Stimulated activated CD4-positive, alpha-beta T cell treated with anti-CD3 and anti-CD28 coated beads, Interleukin-1b, Interleukin-23, amount 100 ng/mL, for 4 hours (primary cell): ENCODE measurements at regions not wholly inside any gene's neighbourhood (a gene's known extent, or its start where the extent isn't known, plus 50 kb on each side); places are given as distances from the start of the nearest gene placed in this dataset.
"Not testable (repeated sequence)": the region's sequence is repeated elsewhere in the genome, so short reads cannot be mapped to it uniquely, and the experiment has no call there.

Source experiments
- DNase-seq, 2 donors: peaks; one replicate each; pipeline ENCODE4 v3.0.0-alpha.2; 2020; ENCODE audit warnings: low read depth in 2 of 2

DNA sequence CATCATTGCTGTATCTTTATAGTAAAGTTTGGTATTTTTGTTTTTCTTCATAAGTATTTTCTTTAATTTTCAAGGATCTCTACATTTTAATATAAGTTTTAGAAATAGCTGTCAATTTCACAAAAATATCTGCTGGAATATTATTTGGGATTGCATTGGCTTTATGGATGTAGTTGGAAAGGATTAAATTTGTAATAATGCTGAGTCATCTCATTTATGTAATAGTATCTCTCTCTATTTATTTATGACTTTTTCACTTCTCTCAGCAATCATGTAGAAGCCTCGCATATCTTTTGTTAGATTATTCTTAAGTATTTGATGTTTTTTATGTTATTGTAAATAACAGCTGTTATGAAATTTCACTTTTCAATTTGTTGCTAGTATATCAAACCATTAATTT lies 223.1 kb upstream of the POGK start:
- DNase-seq, result no peak

GRCh38 chr1:166626711-166627110 lies 212.6 kb upstream of the POGK start:
- DNase-seq, result no peak

GRCh38 chr1:166627558-166627957 lies 211.7 kb upstream of the POGK start:
- DNase-seq, result no peak

- DNase-seq, result no peak
Measured at GRCh38 chr1:166628259-166628658, 211.0 kb upstream of the POGK start.

- no peak for DNase-seq
Measured at GRCh38 chr1:166629946-166630345, 209.3 kb upstream of the POGK start.

DNA sequence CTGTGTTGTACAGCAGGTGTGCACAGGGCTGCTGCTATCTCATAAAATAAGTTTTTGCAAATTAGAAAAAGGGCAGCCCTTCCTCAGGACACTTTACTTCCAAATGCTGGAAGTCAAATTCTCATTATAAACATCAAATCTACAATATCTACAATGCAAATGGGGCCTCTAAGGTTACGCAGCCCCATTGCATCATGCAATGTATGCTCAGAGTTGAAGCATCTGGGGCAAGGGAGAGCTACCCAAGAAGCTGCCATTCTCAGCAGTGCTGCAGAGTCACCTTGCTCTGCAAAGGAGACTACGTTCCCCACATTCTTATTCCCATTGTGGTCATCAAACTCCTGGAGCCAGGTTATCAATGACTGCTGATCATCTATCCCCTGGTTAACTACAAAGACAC lies 208.9 kb upstream of the POGK start:
- no peak for DNase-seq

DNA sequence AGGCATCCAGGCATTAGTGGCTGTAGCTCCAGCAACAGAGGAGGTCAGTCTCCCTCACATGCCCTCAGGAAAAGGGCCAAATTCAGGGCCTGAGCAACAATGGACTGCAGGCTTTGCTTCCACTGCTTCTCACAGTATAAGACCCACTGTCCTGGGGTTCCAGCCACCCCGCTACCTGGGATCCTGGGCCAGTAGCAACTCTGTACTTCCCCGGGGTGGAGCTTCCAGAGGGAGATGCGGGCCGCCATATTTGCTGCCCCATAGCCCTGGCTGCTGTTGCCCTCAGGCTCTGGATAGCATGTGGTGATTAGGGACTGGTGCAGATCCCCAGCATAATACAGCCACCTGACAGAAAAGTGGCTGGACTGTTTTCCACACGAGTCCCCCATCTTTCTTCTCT lies 201.1 kb upstream of the POGK start:
- DNase-seq, result no peak

DNA sequence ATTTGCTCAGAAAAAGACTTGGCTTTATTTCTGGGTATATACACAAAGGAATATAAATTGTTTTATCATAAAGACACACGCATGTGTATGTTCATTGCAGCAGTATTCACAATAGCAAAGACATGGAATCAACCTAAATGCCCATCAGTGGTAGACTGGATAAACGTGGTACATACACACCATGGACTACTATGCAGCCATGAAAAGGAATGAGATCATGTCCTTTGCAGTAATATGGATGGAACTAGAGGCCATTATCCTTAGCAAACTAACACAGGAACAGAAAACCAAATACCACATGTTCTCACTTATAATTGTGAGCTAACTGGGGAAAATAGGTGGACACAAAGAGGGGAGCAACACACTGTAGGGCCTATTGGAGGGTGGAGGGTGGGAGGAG lies 182.0 kb upstream of the POGK start:
- DNase-seq, result not testable (repeated sequence)

GRCh38 chr1:166666790-166667189 lies 172.5 kb upstream of the POGK start:
- DNase-seq, result not testable (repeated sequence)

GRCh38 chr1:166667600-166667999 lies 171.7 kb upstream of the POGK start:
- DNase-seq, result not testable (repeated sequence)

- no peak for DNase-seq
Measured at GRCh38 chr1:166671627-166672026, 167.6 kb upstream of the POGK start.

DNA sequence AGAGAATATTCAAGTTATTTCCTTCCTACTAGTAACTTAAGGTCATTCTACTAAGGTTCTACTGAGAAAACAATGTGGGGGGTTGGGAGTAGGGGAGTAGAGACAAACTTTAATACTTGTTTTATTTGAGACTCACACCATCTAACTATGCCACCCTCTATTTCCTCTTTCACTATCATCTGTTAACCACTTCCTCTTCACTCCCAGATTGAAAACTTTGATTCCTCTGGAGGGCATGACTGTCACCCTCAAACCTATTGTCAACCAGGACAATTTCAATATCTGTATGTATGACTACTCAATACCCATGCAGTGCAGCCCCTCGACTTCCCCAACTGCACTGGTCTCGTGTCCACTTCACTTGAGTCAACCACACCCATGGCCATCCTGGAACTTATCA lies 165.6 kb upstream of the POGK start:
- no peak for DNase-seq

DNA sequence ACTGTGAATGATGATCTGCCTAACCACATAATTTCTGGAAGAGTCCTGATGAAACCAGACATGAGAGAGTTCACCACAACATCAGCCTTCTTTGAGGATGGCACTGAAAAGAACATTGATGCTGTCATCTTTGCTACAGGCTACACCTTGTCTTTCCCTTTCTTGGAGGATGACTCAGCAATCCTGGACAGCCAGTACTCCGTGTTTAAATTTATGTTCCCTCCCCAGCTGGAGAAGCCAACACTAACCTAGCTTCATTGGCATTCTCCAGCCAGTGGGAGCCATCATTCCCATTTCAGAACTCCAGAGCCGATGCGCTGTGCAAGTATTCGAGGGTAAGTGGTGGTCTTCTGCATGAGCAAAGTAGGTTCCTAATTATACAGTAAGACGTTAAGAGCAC lies 164.1 kb upstream of the POGK start:
- no peak for DNase-seq

- no peak for DNase-seq
Measured at GRCh38 chr1:166676981-166677380, 162.3 kb upstream of the POGK start.

- DNase-seq, result no peak
Measured at GRCh38 chr1:166679369-166679768, 159.9 kb upstream of the POGK start.

DNA sequence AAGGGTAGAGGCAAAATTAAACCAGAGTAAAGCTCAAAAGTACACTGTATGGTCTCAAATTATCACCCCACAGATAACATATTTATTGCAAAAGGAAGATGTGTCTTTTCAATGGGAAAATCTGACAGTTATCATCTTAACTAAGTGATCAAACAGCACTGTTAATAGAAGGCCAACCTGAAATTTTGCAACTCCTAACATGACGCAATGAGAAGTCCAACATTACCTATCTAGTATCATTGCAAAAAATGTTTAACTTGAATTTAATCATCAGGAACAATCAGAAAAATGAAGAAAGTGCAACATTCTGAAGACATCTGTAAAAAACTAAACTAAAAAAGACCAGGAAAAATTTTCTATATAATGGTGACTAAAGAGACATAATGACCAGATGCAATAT lies 156.7 kb upstream of the POGK start:
- no peak for DNase-seq

GRCh38 chr1:166684669-166685068 lies 154.6 kb upstream of the POGK start:
- DNase-seq, result not testable (repeated sequence)

- DNase-seq, result no peak
Measured at GRCh38 chr1:166685200-166685599, 154.1 kb upstream of the POGK start.

DNA sequence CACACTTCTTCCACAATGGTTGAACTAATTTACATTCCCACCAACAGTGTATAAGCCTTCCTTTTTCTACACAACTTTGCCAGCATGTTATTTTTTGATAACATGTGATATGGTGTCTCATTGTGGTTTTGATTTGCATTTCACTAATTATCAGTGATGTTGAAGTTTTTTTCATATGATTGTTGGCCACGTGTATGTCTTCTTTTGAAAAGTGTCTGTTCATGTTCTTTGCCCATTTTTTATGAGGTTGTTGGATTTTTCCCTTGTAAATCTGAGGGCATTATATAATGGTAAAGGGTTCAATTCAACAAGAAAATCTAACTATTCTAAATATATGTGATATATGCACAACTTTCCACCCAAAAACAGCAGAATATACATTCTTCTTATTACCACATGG lies 153.4 kb upstream of the POGK start:
- not testable (repeated sequence) for DNase-seq

GRCh38 chr1:166690596-166690995 lies 148.7 kb upstream of the POGK start:
- not testable (repeated sequence) for DNase-seq

DNA sequence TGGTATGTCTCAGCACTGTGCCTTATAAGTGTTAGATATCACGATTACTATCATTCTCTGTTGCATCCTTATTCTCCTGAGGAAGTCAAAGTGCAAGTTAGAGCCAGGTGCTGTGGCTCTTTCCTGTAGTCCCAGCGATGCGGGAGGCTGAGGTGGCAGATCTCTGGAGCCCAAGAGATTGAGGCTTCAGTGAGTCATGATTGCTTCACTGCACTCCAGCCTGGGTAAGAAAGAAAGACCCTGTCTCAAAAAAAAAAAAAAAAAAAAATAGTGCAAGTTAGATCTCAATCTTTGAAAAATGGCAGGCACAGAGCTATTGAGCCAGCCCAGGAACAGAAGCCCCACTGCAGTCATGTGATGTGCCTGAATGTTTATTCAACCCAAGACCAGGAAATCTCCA lies 147.8 kb upstream of the POGK start:
- DNase-seq, result no peak

DNA sequence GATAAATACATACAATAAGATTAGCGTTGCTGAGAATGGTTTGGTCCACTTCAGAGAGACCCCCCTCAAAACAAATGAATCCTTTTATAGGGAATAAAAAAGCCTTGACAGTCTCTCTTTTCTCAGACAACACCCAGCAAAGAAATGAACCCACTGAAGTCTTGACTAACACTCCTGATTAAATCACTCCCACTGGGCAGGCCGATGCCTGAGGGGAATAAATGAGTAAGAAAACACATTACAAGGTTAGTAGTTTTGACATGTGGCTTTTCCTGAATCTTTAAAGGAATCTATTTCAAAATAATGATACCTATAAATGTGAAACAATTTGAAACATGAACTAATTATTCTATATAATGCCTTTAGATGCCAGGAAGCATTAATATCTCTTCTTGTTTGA lies 146.9 kb upstream of the POGK start:
- no peak for DNase-seq

- DNase-seq, result no peak
Measured at GRCh38 chr1:166693158-166693557, 146.1 kb upstream of the POGK start.

DNA sequence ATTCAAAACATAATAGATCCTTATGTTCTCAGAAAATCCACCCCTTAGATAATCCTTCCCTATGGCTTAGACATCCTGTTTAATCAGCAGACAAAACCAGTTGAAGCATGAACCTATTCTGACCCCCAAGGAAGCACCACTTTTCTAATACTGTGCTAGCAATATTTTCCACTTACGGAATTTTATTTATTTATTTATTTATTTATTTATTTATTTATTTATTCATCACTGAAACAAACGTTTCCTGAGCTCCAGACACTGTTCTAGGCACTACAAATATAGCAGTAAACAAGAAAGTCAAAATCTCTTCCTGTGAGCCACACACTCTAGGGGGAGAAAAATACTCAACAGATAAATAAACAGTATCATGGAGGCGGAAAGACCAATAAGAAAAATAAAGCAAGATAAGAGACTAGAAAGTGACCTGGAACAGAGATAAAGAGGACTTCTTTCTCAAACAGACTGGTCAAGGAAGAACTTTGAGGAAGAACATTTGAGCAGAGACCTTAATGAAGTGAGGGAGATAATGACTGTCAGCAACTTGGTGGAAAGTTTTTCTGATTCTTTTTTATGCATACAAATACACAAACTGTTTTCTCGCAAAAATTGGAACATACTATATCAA lies 145.5 kb upstream of the POGK start:
- DNase-seq, result no peak
